GM19035 (cell line): ENCODE measurements at regions not wholly inside any gene's neighbourhood (a gene's known extent, or its start where the extent isn't known, plus 50 kb on each side); places are given as distances from the start of the nearest gene placed in this dataset.
A peak's percentile ranks its signal among the peaks of the same experiment; 100 is the strongest.
"Not testable (repeated sequence)": the region's sequence is repeated elsewhere in the genome, so short reads cannot be mapped to it uniquely, and the experiment has no call there.

ENCODE experiments used
- ATAC-seq: cut with Tn5 transposase; IDR thresholded peaks from one replicate; pipeline ENCODE4 v1.9.1; 2021; ENCODE audit not compliant: unreplicated experiment

- no peak for ATAC-seq
Measured at GRCh38 chr5:8528106-8528505, 659.2 kb downstream of the MTRR start.

GRCh38 chr5:8538821-8539220 lies 669.9 kb downstream of the MTRR start:
- no peak for ATAC-seq

GRCh38 chr5:8540317-8540716 lies 671.4 kb downstream of the MTRR start:
- ATAC-seq: no peak

- no peak for ATAC-seq
Measured at GRCh38 chr5:8550921-8551320, 682.0 kb downstream of the MTRR start.

GRCh38 chr5:8553364-8553763 lies 684.4 kb downstream of the MTRR start:
- ATAC-seq: no peak

GRCh38 chr5:8557728-8558127 lies 688.8 kb downstream of the MTRR start:
- no peak for ATAC-seq

- ATAC-seq: no peak
Measured at GRCh38 chr5:8560776-8561175, 691.8 kb downstream of the MTRR start.

- no peak for ATAC-seq
Measured at GRCh38 chr5:8561224-8561840, 692.4 kb downstream of the MTRR start.

- no peak for ATAC-seq
Measured at GRCh38 chr5:8561854-8562253, 692.9 kb downstream of the MTRR start.

GRCh38 chr5:8563540-8563939 lies 694.6 kb downstream of the MTRR start:
- not testable (repeated sequence) for ATAC-seq

GRCh38 chr5:8568858-8569257 lies 699.9 kb downstream of the MTRR start:
- no peak for ATAC-seq

- no peak for ATAC-seq
Measured at GRCh38 chr5:8570528-8570927, 701.6 kb downstream of the MTRR start.

GRCh38 chr5:8576178-8576577 lies 707.2 kb downstream of the MTRR start:
- no peak for ATAC-seq

GRCh38 chr5:8577792-8578191 lies 708.8 kb downstream of the MTRR start:
- ATAC-seq: peak; percentile 74

- ATAC-seq: no peak
Measured at GRCh38 chr5:8580298-8580697, 711.4 kb downstream of the MTRR start.

GRCh38 chr5:8581047-8581446 lies 712.1 kb downstream of the MTRR start:
- ATAC-seq: no peak

GRCh38 chr5:8585230-8586018 lies 716.5 kb downstream of the MTRR start:
- ATAC-seq: no peak

- no peak for ATAC-seq
Measured at GRCh38 chr5:8590959-8591358, 722.0 kb downstream of the MTRR start.

GRCh38 chr5:8598356-8598755 lies 729.4 kb downstream of the MTRR start:
- ATAC-seq: no peak

GRCh38 chr5:8598996-8599395 lies 730.0 kb downstream of the MTRR start:
- no peak for ATAC-seq

- no peak for ATAC-seq
Measured at GRCh38 chr5:8600843-8601242, 731.9 kb downstream of the MTRR start.

- no peak for ATAC-seq
Measured at GRCh38 chr5:8601831-8602354, 732.9 kb downstream of the MTRR start.
